ENCODE measurements at regions not wholly inside any gene's neighbourhood (a gene's known extent, or its start where the extent isn't known, plus 50 kb on each side); places are given as distances from the start of the nearest gene placed in this dataset.

- Histone ChIP-seq H3K4me3 (no peak overlapping the region), H3K27ac (no peak overlapping the region), H3K36me3 (no peaks in the 10 kb centered on the region), H3K27me3 (peaks cover 0 to 5% (median 0%) of the 10 kb centered on the region in 3 donors), H3K4me1 (no peaks in the 10 kb centered on the region), H3K9me3 (no peaks in the 10 kb centered on the region)
- DNase-seq = no peak
- WGBS, 5 donors = 68 to 85% (median 81%) methylated on average over 3 to 10 of the region's 10 CpGs
- TF ChIP-seq CTCF (IDR thresholded peaks at IDR 0.05) = no peak
- TF ChIP-seq POLR2A (IDR thresholded peaks at IDR 0.05) = no peak
- TF ChIP-seq POLR2AphosphoS5 (IDR thresholded peaks at IDR 0.05) = no peak
- no peak for TF ChIP-seq EP300 (IDR thresholded peaks at IDR 0.05)
- intact Hi-C loops (cut with DNase I; ENCODE audit: low total_unique reads) = no loop called here
Observed at GRCh38 chr14:60381909-60382308, 104.0 kb downstream of the C14orf39 start.
